ENCODE measurements at regions not wholly inside any gene's neighbourhood (a gene's known extent, or its start where the extent isn't known, plus 50 kb on each side); places are given as distances from the start of the nearest gene placed in this dataset.
A peak's percentile ranks its signal among the peaks of the same experiment; 100 is the strongest.
"Not testable (repeated sequence)": the region's sequence is repeated elsewhere in the genome, so short reads cannot be mapped to it uniquely, and the experiment has no call there.

DNA sequence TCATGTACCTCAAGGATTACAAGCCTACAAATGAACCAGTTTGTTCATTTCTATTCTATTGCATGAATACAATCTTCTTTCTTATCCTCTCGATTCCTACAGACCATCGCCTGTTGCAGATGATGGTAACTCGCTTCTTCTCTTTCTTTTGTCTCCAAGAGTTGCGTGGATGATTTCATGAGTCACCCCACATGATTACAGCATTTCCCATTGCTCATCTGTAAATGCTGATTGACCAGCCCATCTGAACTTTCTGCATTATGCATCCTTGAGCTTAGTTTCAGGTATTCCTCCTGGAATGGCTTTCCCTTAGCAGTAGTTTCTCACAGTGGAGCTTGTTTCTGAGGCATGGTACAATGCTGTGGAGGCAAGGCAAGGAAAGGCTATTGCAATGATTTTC, 109.6 kb upstream of the TOPAZ1 start:
- no peak for DNase-seq (ENCODE audit: low spot score)

GRCh38 chr3:44132593-44132992, 109.1 kb upstream of the TOPAZ1 start:
- no peak for DNase-seq (ENCODE audit: low spot score)

GRCh38 chr3:44136421-44136820, 105.3 kb upstream of the TOPAZ1 start:
- peak; percentile 3 for DNase-seq (ENCODE audit: low spot score)

- no peak for DNase-seq (ENCODE audit: low spot score)
These were observed 95.6 kb upstream of the TOPAZ1 start for GRCh38 chr3:44146073-44146472.

DNA sequence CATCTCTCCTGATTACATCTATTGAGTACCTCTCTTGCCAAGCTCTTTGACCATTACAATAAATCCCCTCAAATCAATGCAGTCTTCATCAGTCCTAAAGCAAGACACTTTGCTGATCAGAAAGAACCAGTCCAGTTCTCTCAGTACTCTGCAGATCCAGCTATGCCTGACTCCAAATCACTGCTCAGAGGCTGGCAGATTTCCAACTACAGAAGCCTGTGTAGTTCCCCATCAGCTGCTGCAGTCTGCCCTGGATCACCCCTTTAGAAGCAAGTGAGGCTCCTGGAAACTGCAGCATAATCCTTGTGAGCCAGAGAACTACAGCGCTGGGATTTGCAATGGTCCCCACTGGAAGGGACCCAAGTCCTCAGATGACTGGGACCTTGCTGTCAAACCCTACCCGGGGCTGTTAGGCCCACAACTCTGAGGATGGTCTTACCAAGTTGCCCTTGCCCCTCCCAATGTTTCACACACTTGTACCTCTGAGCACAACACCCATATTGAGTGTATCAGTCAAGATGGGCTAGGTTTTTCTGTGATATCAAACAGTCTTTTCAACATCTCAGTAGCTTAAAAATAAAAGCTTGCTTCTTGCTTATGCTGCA, 81.9 kb upstream of the TOPAZ1 start:
- no peak for DNase-seq (ENCODE audit: low spot score)

DNA sequence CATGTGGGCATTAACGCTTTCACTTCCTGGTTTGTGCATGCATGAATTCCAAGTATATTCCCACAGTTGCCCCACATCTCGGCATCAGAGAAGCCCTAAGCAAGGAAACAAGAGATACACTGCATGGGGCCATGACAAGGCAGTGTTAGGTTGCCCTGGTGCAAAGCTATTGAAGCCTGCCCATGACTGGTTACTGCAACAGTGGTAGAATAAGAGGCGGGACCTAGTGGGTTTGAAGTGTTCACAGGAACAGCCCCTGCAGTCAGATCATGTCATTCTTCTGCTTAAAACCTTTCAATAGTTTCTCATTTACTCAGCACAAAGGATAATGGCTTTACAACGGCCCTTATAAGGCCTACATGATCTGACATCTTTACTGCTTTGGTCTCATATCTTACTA, 80.9 kb upstream of the TOPAZ1 start:
- DNase-seq (ENCODE audit: low spot score) = no peak

GRCh38 chr3:44171891-44172290, 69.8 kb upstream of the TOPAZ1 start:
- DNase-seq (ENCODE audit: low spot score) = no peak

DNA sequence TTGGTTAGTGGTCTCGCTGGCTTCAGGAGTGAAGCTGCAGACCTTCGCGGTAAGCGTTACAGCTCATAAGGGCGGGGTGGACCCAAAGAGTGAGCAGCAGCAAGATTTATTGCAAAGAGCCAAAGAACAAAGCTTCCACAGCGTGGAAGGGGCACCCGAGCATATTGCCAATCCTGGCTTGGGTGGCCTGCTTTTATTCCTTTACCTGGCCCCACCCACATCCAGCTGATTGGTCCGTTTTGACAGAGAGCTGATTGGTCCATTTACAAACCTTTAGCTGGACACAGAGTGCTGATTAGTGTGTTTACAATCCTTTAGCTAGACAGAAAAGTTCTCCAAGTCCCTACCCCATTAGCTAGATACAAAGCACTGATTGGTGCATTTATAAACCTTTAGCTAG, 69.0 kb upstream of the TOPAZ1 start:
- DNase-seq (ENCODE audit: low spot score) = not testable (repeated sequence)

DNA sequence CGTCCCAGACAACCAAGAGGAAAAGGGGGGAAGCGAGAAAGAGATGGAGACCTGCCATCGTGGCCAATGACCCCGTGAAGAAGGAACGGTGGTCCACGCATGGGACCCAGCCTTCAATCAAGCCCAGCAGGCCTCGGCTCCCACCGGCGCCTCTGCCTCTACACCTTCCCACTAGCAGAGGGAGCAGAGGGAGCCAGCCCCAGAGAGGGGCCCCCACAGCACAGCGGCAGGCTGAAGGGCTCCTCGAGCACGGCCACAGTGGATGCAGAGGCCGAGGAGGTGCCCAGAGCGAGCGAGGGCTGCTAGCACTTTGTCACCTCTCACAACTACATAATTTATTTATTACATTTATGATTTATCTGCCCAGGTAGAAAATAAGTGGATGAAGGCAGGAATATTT, 68.4 kb upstream of the TOPAZ1 start:
- DNase-seq (ENCODE audit: low spot score) = no peak

DNA sequence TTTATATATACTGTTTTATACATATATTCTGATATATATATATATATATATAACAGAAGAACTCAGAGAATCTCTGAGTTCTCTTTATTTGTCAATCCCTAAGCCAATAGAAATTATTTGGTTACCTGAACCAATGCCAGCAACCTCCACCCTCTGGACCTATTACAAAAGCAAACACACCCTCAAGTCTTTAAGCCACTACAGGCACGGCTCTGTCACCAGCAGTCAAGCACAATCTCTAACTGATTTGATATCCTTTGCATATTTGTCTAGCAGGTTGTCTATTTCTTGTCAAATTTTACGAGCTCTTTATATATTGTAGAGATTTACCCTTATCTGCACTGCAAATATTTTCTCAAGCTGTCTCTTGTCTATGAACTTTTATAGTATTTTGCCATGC, 66.6 kb upstream of the TOPAZ1 start:
- DNase-seq (ENCODE audit: low spot score) = no peak

DNA sequence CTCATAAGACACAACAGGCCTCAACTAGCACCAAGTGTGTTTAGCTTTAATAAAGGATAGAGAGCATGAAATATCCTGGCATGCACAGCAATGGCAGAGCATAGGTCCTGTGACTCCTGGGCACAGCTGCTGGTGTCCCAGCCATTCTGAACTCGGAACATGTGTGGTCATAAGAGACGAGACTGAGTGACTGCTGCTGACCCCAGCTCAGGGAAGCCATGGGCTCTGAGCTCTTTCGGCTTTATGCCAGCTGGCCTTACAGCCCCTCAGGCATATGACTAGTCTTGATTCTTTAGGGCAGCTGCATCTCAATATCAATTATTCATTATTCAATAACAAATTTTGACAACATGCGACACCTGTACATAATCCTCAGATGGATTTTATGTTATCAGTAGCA, 62.4 kb upstream of the TOPAZ1 start:
- no peak for DNase-seq (ENCODE audit: low spot score)

GRCh38 chr3:44184319-44184953, 57.2 kb upstream of the TOPAZ1 start:
- no peak for DNase-seq (ENCODE audit: low spot score)

DNA sequence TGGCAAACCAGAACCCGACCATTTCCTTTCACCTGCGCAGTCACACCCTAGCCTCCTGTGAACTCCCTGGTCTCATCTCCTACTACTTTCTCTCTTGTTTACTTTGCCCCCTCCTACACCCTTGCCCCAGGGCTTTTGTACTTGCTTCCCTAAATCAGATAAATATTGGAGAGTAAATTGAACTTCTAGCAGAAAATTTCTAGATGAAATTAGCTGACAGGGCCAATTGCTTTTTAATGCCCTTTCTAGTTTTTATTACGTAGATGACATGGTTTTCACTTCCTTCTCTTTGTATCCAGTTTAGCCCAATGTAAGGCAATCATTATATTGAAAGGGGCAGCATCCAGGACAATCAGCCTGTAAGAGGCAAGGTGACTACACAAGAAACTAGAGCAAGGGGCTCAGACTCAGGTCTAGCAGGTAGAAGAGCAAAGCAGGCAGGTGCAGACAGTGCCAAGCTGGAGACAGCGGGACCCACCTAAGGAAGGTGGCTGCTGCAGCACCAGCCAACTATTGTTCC, 56.2 kb upstream of the TOPAZ1 start:
- no peak for DNase-seq (ENCODE audit: low spot score)

- DNase-seq (ENCODE audit: low spot score) = no peak
These were observed 55.5 kb upstream of the TOPAZ1 start for GRCh38 chr3:44186111-44186672.

- DNase-seq (ENCODE audit: low spot score) = no peak
These were observed 55.0 kb upstream of the TOPAZ1 start for GRCh38 chr3:44186712-44187111.
